ENCODE measurements at regions not wholly inside any gene's neighbourhood (a gene's known extent, or its start where the extent isn't known, plus 50 kb on each side); places are given as distances from the start of the nearest gene placed in this dataset.

DNA sequence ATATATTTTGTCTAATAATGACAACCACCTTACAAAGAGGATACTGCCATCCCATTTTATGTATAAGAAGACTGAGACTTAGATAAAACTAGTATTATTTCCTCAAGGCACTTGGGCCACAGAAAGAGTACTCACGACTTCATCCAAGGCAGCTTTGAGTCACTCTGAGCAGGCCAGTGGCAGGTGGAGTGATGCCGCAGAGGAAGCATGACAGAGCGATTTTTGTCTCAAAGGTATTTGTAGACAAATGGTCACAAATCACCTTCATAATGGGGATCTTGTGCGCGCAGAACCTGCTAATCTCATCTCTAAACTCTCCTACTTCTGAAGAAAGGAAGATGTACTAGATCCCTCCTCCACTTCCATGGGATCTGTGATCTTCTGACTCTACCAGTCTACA lies 113.2 kb upstream of the NAMPT start:
- H3K9ac ChIP-seq (ENCODE audit: low read length) = no peak overlapping the region

DNA sequence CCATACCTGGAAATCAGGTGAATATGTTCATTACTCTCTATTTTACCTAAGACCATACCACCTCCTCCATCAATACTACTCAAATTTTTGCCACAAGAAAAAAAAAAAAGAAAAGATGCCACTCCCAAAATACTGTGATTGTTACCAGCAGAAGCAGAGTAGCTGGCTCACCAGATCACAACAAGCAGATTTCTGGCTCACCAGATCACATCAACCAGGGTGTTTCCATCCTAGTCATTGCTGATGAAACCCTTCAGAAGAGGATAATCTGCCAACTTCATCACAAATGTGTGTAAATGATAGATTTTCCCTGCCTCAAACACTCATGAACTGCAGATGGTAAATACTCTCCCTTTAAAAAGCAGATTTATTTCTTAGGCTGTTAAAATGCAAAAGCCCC lies 109.7 kb upstream of the NAMPT start:
- Histone ChIP-seq H3K4me3 (ENCODE audit: low read depth, low read length) (no peak overlapping the region), H4K12ac (ENCODE audit: low read depth, low read length) (no peak overlapping the region), H3K18ac (ENCODE audit: low read length) (no peak overlapping the region), H4K91ac (ENCODE audit: low read depth, low read length) (no peak overlapping the region), H2AK5ac (ENCODE audit: low read length) (no peak overlapping the region), H3K79me1 (ENCODE audit: low read length) (no peaks in the 10 kb centered on the region), H3K9ac (ENCODE audit: low read length) (no peak overlapping the region), H2BK5ac (ENCODE audit: low read depth, low read length, poor library complexity) (no peak overlapping the region), H3K4ac (ENCODE audit: low read depth, low read length) (no peak overlapping the region), H3K9me3 (ENCODE audit: insufficient read depth, low read depth, low read length) (no peaks in the 10 kb centered on the region), H3K27ac (ENCODE audit: low read depth, low read length) (no peak overlapping the region), H4K8ac (ENCODE audit: low read depth, low read length) (no peak overlapping the region), H3K36me3 (ENCODE audit: control insufficient read depth in 1 of 2, insufficient read depth in 2 of 2, low read length in 2 of 2) (no peaks in the 10 kb centered on the region), H3K4me2 (ENCODE audit: low read length) (no peak overlapping the region), H3K27me3 (ENCODE audit: insufficient read depth, low read length) (no peaks in the 10 kb centered on the region), H3K79me2 (ENCODE audit: control insufficient read depth, insufficient read depth, low read length, poor library complexity) (no peaks in the 10 kb centered on the region), H3K23ac (ENCODE audit: low read length) (no peak overlapping the region), H2BK12ac (ENCODE audit: low read length) (no peak overlapping the region), H2AFZ (ENCODE audit: insufficient read depth, low read length, poor library complexity) (no peak overlapping the region), H3K14ac (ENCODE audit: low read length) (no peak overlapping the region), H3K4me1 (ENCODE audit: control insufficient read depth in 1 of 2, insufficient read depth in 2 of 2, low read length in 2 of 2) (no peaks in the 10 kb centered on the region), H2BK120ac (ENCODE audit: insufficient read depth, low read length, poor library complexity) (no peak overlapping the region)
- DNase-seq = no peak

More for the DNA sequence above, 113.2 kb upstream of the NAMPT start:
- no peaks in the 10 kb centered on the region for H3K9me3 ChIP-seq (ENCODE audit: insufficient read depth, low read depth, low read length)
- H2BK120ac ChIP-seq (ENCODE audit: insufficient read depth, low read length, poor library complexity) = no peak overlapping the region
- no peak overlapping the region for H4K12ac ChIP-seq (ENCODE audit: low read depth, low read length)
- no peak overlapping the region for H2BK12ac ChIP-seq (ENCODE audit: low read length)
- no peak for DNase-seq
- H3K27ac ChIP-seq (ENCODE audit: low read depth, low read length) = no peak overlapping the region
- WGBS (ENCODE audit: extremely low coverage, insufficient coverage, insufficient read length) = no CpG with 5 or more reads among the region's 5 CpGs
- H4K91ac ChIP-seq (ENCODE audit: low read depth, low read length) = no peak overlapping the region
- no peaks in the 10 kb centered on the region for H3K27me3 ChIP-seq (ENCODE audit: insufficient read depth, low read length)
- H3K79me1 ChIP-seq (ENCODE audit: low read length) = no peaks in the 10 kb centered on the region
- H3K18ac ChIP-seq (ENCODE audit: low read length) = no peak overlapping the region
- H3K4ac ChIP-seq (ENCODE audit: low read depth, low read length) = no peak overlapping the region
- H3K79me2 ChIP-seq (ENCODE audit: control insufficient read depth, insufficient read depth, low read length, poor library complexity) = no peaks in the 10 kb centered on the region
- H3K36me3 ChIP-seq (ENCODE audit: control insufficient read depth in 1 of 2, insufficient read depth in 2 of 2, low read length in 2 of 2) = no peaks in the 10 kb centered on the region
- no peak overlapping the region for H3K4me3 ChIP-seq (ENCODE audit: low read depth, low read length)
- H2BK5ac ChIP-seq (ENCODE audit: low read depth, low read length, poor library complexity) = no peak overlapping the region
- no peak overlapping the region for H3K4me2 ChIP-seq (ENCODE audit: low read length)
- H2AFZ ChIP-seq (ENCODE audit: insufficient read depth, low read length, poor library complexity) = no peak overlapping the region
- H3K23ac ChIP-seq (ENCODE audit: low read length) = no peak overlapping the region
- no peak overlapping the region for H3K14ac ChIP-seq (ENCODE audit: low read length)
- no peak overlapping the region for H4K8ac ChIP-seq (ENCODE audit: low read depth, low read length)
- no peak overlapping the region for H2AK5ac ChIP-seq (ENCODE audit: low read length)
- no peaks in the 10 kb centered on the region for H3K4me1 ChIP-seq (ENCODE audit: control insufficient read depth in 1 of 2, insufficient read depth in 2 of 2, low read length in 2 of 2)

GRCh38 chr7:106393564-106394251 lies 108.9 kb upstream of the NAMPT start:
- Histone ChIP-seq H3K4me2 (ENCODE audit: low read length) (no peak overlapping the region), H4K91ac (ENCODE audit: low read depth, low read length) (no peak overlapping the region), H3K23ac (ENCODE audit: low read length) (no peak overlapping the region), H3K18ac (ENCODE audit: low read length) (no peak overlapping the region), H3K27me3 (ENCODE audit: insufficient read depth, low read length) (no peaks in the 10 kb centered on the region), H2AFZ (ENCODE audit: insufficient read depth, low read length, poor library complexity) (no peak overlapping the region), H3K4ac (ENCODE audit: low read depth, low read length) (no peak overlapping the region), H2AK5ac (ENCODE audit: low read length) (no peak overlapping the region), H3K4me1 (ENCODE audit: control insufficient read depth in 1 of 2, insufficient read depth in 2 of 2, low read length in 2 of 2) (no peaks in the 10 kb centered on the region), H3K79me2 (ENCODE audit: control insufficient read depth, insufficient read depth, low read length, poor library complexity) (no peaks in the 10 kb centered on the region), H3K14ac (ENCODE audit: low read length) (no peak overlapping the region), H3K4me3 (ENCODE audit: low read depth, low read length) (no peak overlapping the region), H4K12ac (ENCODE audit: low read depth, low read length) (no peak overlapping the region), H2BK12ac (ENCODE audit: low read length) (no peak overlapping the region), H3K27ac (ENCODE audit: low read depth, low read length) (no peak overlapping the region), H2BK120ac (ENCODE audit: insufficient read depth, low read length, poor library complexity) (no peak overlapping the region), H3K9me3 (ENCODE audit: insufficient read depth, low read depth, low read length) (no peaks in the 10 kb centered on the region), H3K79me1 (ENCODE audit: low read length) (no peaks in the 10 kb centered on the region), H4K8ac (ENCODE audit: low read depth, low read length) (no peak overlapping the region), H3K36me3 (ENCODE audit: control insufficient read depth in 1 of 2, insufficient read depth in 2 of 2, low read length in 2 of 2) (no peaks in the 10 kb centered on the region), H3K9ac (ENCODE audit: low read length) (no peak overlapping the region), H2BK5ac (ENCODE audit: low read depth, low read length, poor library complexity) (no peak overlapping the region)
- WGBS (ENCODE audit: extremely low coverage, insufficient coverage, insufficient read length) = no CpG with 5 or more reads among the region's 6 CpGs
- no peak for DNase-seq

DNA sequence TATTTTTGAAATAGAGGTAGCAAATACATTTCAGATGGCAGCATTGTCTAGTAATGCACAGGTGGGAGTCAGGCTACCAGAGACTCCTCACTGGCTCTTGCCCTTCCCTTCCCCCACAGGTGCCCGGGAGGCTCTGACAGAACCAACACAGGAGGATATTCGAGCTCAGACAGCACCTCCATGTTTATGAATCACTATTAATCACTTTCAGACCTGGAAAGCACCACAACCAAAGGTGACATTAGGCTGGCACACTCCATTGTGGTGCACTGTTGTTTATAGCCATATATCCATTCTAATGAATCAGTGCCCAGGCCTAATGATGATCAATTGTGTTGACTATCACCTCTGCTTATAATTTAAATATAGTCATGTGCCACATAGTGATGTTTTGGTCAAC lies 107.8 kb upstream of the NAMPT start:
- H2BK5ac ChIP-seq (ENCODE audit: low read depth, low read length, poor library complexity) = no peak overlapping the region
- H2AFZ ChIP-seq (ENCODE audit: insufficient read depth, low read length, poor library complexity) = no peak overlapping the region
- H3K79me2 ChIP-seq (ENCODE audit: control insufficient read depth, insufficient read depth, low read length, poor library complexity) = no peaks in the 10 kb centered on the region
- no peak overlapping the region for H3K18ac ChIP-seq (ENCODE audit: low read length)
- H3K4me2 ChIP-seq (ENCODE audit: low read length) = no peak overlapping the region
- no peaks in the 10 kb centered on the region for H3K27me3 ChIP-seq (ENCODE audit: insufficient read depth, low read length)
- H3K9ac ChIP-seq (ENCODE audit: low read length) = no peak overlapping the region
- H4K8ac ChIP-seq (ENCODE audit: low read depth, low read length) = no peak overlapping the region
- H2AK5ac ChIP-seq (ENCODE audit: low read length) = no peak overlapping the region
- H3K4me1 ChIP-seq (ENCODE audit: control insufficient read depth in 1 of 2, insufficient read depth in 2 of 2, low read length in 2 of 2) = no peaks in the 10 kb centered on the region
- no peak overlapping the region for H4K12ac ChIP-seq (ENCODE audit: low read depth, low read length)
- no peak overlapping the region for H3K23ac ChIP-seq (ENCODE audit: low read length)
- WGBS (ENCODE audit: extremely low coverage, insufficient coverage, insufficient read length) = no CpG with 5 or more reads among the region's 2 CpGs
- H4K91ac ChIP-seq (ENCODE audit: low read depth, low read length) = no peak overlapping the region
- H2BK120ac ChIP-seq (ENCODE audit: insufficient read depth, low read length, poor library complexity) = no peak overlapping the region
- H3K14ac ChIP-seq (ENCODE audit: low read length) = no peak overlapping the region
- no peak for DNase-seq
- no peaks in the 10 kb centered on the region for H3K9me3 ChIP-seq (ENCODE audit: insufficient read depth, low read depth, low read length)
- H3K36me3 ChIP-seq (ENCODE audit: control insufficient read depth in 1 of 2, insufficient read depth in 2 of 2, low read length in 2 of 2) = no peaks in the 10 kb centered on the region
- H3K4ac ChIP-seq (ENCODE audit: low read depth, low read length) = no peak overlapping the region
- H3K4me3 ChIP-seq (ENCODE audit: low read depth, low read length) = no peak overlapping the region
- no peaks in the 10 kb centered on the region for H3K79me1 ChIP-seq (ENCODE audit: low read length)
- H3K27ac ChIP-seq (ENCODE audit: low read depth, low read length) = no peak overlapping the region
- no peak overlapping the region for H2BK12ac ChIP-seq (ENCODE audit: low read length)
